ENCODE measurements at regions not wholly inside any gene's neighbourhood (a gene's known extent, or its start where the extent isn't known, plus 50 kb on each side); places are given as distances from the start of the nearest gene placed in this dataset.

DNA sequence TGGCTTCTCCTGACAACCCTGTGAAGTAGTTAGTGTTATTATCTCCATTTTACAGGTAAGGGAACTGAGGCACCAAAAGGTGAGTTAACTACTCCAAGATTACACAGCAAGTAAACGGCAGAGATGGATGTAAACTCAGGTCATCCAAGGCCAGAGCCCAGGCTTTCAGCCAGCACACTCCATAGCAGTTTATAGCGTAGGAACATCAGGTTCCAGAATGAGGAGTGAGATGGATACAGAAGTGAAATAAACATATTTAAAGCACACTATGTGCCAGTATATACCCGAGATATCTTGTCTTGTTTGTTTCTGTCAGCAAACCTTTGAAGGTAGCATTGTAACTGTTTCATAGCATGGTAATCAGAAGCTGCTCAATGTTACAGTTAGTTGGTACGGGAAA lies 279.0 kb downstream of the OXSM start:
- Histone ChIP-seq H3K4me3 (no peak overlapping the region), H3K27ac (no peak overlapping the region), H3K36me3 (no peaks in the 10 kb centered on the region), H3K4me1 (peaks cover 0 to 5% (median 0%) of the 10 kb centered on the region in 4 donors), H3K27me3 (no peaks in the 10 kb centered on the region), H3K9me3 (no peaks in the 10 kb centered on the region)
- DNase-seq = no peak
- 62 to 72% (median 66%) methylated on average over 4 of the region's 4 CpGs for WGBS, 5 donors
- TF ChIP-seq, protein P1, sequence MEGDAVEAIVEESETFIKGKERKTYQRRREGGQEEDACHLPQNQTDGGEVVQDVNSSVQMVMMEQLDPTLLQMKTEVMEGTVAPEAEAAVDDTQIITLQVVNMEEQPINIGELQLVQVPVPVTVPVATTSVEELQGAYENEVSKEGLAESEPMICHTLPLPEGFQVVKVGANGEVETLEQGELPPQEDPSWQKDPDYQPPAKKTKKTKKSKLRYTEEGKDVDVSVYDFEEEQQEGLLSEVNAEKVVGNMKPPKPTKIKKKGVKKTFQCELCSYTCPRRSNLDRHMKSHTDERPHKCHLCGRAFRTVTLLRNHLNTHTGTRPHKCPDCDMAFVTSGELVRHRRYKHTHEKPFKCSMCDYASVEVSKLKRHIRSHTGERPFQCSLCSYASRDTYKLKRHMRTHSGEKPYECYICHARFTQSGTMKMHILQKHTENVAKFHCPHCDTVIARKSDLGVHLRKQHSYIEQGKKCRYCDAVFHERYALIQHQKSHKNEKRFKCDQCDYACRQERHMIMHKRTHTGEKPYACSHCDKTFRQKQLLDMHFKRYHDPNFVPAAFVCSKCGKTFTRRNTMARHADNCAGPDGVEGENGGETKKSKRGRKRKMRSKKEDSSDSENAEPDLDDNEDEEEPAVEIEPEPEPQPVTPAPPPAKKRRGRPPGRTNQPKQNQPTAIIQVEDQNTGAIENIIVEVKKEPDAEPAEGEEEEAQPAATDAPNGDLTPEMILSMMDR (IDR thresholded peaks at IDR 0.05) = no peak
- TF ChIP-seq POLR2AphosphoS5 (IDR thresholded peaks at IDR 0.05) (peak in 1 of 3 donors; percentile 41), EP300 (IDR thresholded peaks at IDR 0.05) (peak; percentile 67), POLR2A (IDR thresholded peaks at IDR 0.05) (no peak)
- intact Hi-C loops (cut with DNase I; ENCODE audit: low total_unique reads) = no loop called here

DNA sequence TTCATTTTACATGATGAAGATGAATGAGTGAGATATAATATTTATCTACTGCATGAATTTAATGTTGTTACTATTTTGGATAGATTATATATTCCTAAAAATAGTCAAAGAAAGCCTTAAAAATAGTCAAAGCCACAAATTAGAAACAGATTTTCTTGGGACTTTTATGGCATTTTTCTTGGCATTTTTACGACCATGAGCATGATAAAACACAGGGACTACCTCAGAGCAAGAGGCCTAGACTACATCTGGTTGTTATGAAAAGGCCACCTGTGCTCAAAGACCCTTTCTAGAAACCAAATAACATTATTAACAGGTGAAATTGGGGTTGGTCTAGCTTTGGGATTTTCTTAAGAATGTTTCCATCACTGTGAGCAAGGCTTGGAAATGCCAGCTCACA lies 281.0 kb downstream of the OXSM start:
- H3K4me1 ChIP-seq = peaks cover 0 to 5% (median 0%) of the 10 kb centered on the region in 4 donors
- TF ChIP-seq EP300 (IDR thresholded peaks at IDR 0.05) (no peak), POLR2AphosphoS5 (IDR thresholded peaks at IDR 0.05) (no peak), POLR2A (IDR thresholded peaks at IDR 0.05) (no peak)
- TF ChIP-seq, protein P1 (IDR thresholded peaks at IDR 0.05) = no peak
- intact Hi-C loops (cut with DNase I; ENCODE audit: low total_unique reads) = no loop called here
- H3K9me3 ChIP-seq = no peaks in the 10 kb centered on the region
- DNase-seq = no peak
- no peaks in the 10 kb centered on the region for H3K27me3 ChIP-seq
- 76 to 87% (median 86%) methylated on average over 1 of the region's 1 CpG for WGBS, 5 donors
- H3K4me3 ChIP-seq = no peak overlapping the region
- H3K27ac ChIP-seq = no peak overlapping the region
- H3K36me3 ChIP-seq = no peaks in the 10 kb centered on the region

DNA sequence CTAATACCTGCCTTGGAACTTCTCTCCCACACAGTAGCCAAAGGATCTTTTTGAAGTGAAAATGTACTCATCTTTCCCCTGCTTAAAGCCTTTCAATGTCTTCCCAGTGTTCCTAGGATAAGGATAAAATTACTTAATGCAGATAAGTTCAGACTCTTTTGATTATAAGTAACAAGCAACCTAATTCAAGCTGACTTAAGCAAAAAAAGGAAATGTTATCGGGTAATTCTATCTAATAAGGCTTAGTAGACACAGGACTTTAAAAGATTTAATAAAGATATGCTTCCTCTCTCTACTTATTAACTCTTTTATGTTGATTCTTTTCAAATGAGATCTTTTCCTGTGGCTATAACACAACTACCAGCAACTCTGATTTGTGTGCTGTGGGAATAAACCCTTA lies 284.2 kb downstream of the OXSM start:
- 85 to 98% (median 92%) methylated on average over 1 of the region's 1 CpG for WGBS, 5 donors
- Histone ChIP-seq H3K4me3 (no peak overlapping the region), H3K27me3 (no peaks in the 10 kb centered on the region), H3K9me3 (no peaks in the 10 kb centered on the region), H3K4me1 (no peaks in the 10 kb centered on the region), H3K27ac (no peak overlapping the region), H3K36me3 (no peaks in the 10 kb centered on the region)
- TF ChIP-seq, protein P1 (IDR thresholded peaks at IDR 0.05) = no peak
- TF ChIP-seq POLR2AphosphoS5 (IDR thresholded peaks at IDR 0.05) = no peak
- no peak for TF ChIP-seq POLR2A (IDR thresholded peaks at IDR 0.05)
- TF ChIP-seq EP300 (IDR thresholded peaks at IDR 0.05) = no peak
- DNase-seq = no peak
- intact Hi-C loops (cut with DNase I; ENCODE audit: low total_unique reads) = no loop called here

DNA sequence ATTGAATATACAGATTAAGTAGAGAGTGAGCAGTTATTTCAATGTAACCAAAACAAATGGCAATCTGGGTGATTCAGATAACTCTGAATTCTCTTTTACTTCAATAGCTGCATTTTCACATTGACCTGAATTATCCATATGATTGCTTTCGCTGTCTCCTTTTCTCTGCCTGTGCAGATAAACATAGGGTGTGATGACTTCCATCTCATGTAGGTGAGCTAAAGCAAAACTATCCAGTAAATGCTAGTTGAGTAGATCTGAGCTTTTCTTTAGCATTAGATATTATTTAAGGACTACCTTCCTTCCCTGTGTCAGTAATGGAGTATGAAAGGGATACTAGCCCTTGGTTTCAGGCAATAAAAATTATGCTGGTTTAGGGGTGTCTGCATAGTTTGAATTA lies 288.6 kb downstream of the OXSM start:
- Histone ChIP-seq H3K36me3 (no peaks in the 10 kb centered on the region), H3K27me3 (no peaks in the 10 kb centered on the region), H3K4me3 (no peak overlapping the region), H3K27ac (no peak overlapping the region), H3K9me3 (no peaks in the 10 kb centered on the region), H3K4me1 (peaks cover 0 to 4% (median 1%) of the 10 kb centered on the region in 4 donors)
- no peak for DNase-seq
- TF ChIP-seq EP300 (IDR thresholded peaks at IDR 0.05) (no peak), POLR2AphosphoS5 (IDR thresholded peaks at IDR 0.05) (no peak), POLR2A (IDR thresholded peaks at IDR 0.05) (no peak)
- TF ChIP-seq, protein P1 (IDR thresholded peaks at IDR 0.05) = no peak
- intact Hi-C loops (cut with DNase I; ENCODE audit: low total_unique reads) = no loop called here
- WGBS, 5 donors = 86 to 94% (median 93%) methylated on average over 1 of the region's 1 CpG

Measured in stomach (tissue), 8 donors.